ENCODE measurements at regions not wholly inside any gene's neighbourhood (a gene's known extent, or its start where the extent isn't known, plus 50 kb on each side); places are given as distances from the start of the nearest gene placed in this dataset.
"Not testable (repeated sequence)": the region's sequence is repeated elsewhere in the genome, so short reads cannot be mapped to it uniquely, and the experiment has no call there.

DNA sequence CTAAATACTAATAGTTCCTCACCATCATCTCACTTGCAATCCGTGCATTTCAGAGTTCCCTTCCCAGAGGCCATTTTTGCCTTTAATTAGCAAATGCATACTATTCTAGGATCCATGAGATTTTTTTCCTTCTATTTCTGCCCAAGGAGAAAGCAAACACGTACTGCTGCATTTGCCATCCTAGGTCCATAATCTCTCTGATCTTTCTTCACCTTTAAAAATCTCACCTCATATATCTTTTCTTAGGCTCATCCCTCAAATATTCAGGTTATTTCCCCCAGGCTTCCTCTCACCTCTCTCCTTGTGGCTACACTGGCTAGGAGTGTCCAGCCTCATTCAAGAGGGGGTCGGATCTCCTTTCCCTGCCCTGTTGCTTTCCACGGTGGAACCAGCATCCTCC lies 338.6 kb downstream of the SETD4 start:
- TF ChIP-seq, protein P1, sequence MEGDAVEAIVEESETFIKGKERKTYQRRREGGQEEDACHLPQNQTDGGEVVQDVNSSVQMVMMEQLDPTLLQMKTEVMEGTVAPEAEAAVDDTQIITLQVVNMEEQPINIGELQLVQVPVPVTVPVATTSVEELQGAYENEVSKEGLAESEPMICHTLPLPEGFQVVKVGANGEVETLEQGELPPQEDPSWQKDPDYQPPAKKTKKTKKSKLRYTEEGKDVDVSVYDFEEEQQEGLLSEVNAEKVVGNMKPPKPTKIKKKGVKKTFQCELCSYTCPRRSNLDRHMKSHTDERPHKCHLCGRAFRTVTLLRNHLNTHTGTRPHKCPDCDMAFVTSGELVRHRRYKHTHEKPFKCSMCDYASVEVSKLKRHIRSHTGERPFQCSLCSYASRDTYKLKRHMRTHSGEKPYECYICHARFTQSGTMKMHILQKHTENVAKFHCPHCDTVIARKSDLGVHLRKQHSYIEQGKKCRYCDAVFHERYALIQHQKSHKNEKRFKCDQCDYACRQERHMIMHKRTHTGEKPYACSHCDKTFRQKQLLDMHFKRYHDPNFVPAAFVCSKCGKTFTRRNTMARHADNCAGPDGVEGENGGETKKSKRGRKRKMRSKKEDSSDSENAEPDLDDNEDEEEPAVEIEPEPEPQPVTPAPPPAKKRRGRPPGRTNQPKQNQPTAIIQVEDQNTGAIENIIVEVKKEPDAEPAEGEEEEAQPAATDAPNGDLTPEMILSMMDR (IDR thresholded peaks at IDR 0.05; ENCODE audit: low read depth, low read length, missing control alignments): no peak
- no peak for DNase-seq (ENCODE audit: extremely low read depth, low read depth)
- no peak overlapping the region for H3K4me3 ChIP-seq (replicated peaks; ENCODE audit: low read depth, low read length)

DNA sequence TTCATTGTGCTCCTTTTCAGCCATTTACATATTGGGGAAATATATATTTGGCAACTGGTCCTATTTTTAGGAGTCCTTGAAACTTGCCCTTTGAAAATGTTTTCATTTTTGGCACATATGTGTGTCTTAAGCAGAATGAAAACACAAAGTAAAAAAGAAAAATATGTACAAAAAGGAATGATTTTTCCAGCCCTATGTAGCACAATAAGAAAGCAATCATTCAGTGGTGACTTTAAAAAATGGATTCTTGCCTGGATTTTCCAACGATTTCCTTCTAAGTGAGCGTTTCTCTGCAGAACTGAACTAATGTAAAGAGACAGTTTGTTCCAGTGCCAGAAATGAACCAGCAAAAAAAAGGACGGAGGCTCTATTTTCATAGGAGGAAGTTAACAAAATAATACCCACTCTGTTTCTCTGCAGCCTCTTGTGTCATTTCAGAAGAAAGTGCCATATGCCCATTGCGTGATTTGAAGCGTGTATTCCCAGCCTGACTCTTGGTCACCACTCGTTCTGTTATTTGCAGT lies 340.1 kb downstream of the SETD4 start:
- TF ChIP-seq, protein P1 (IDR thresholded peaks at IDR 0.05; ENCODE audit: low read depth, low read length, missing control alignments): no peak
- no peak for DNase-seq (ENCODE audit: extremely low read depth, low read depth)
- H3K4me3 ChIP-seq (replicated peaks; ENCODE audit: low read depth, low read length): no peak overlapping the region

DNA sequence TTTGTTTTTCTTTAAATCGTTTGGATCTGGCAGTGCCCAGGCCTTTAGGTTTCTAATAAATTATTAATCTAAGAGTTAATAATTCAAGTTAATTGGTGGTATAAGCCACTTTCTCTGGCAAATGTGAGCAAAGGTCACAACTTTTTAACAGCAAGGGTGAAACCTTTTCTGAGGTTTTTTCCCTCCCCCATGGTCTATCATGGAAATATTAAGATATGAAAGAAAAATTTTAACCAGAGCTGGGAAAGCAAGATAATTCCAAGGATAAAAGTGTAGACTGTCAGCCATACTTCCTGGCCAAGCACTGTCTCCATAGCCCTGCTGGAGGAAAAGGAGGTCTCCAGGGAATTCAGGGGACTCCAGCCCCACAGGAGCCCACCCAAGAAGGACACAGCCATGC lies 341.2 kb downstream of the SETD4 start:
- H3K4me3 ChIP-seq (replicated peaks; ENCODE audit: low read depth, low read length): no peak overlapping the region
- DNase-seq (ENCODE audit: extremely low read depth, low read depth): no peak
- TF ChIP-seq, protein P1 (IDR thresholded peaks at IDR 0.05; ENCODE audit: low read depth, low read length, missing control alignments): no peak

DNA sequence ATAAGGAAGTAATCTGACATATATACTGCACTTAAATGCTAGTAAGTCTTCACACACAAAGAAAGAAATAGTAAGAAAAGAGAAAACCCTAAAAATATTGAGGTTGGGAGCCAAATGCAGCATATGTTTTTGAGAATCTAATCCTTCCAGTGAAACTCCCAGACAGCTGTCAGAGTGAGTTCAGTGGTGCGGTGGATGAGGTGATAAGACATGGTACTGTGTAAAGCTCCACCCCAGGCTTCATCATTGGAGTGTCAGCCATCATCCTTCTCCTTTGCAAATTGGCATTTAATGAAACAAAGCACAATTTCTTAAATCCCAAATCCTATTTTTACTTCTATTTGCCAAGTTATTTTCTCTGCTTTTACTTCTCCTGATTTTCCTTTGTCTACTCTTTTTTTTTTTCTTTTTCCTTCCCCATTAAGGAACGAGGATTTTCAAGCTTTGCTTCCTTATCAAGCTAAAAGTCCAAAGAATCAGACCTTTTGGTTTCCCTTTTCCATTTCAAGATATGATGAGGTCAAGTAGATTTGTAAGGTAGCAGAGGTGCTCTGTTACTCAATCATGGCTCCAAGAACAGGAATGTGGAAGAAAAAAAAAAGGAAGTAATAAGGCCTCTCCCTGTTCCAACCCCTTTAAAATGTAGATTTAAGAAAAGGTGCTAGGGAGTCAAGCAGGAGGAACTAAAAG lies 343.3 kb downstream of the SETD4 start:
- TF ChIP-seq, protein P1 (IDR thresholded peaks at IDR 0.05; ENCODE audit: low read depth, low read length, missing control alignments): no peak
- DNase-seq (ENCODE audit: extremely low read depth, low read depth): no peak
- H3K4me3 ChIP-seq (replicated peaks; ENCODE audit: low read depth, low read length): no peak overlapping the region

DNA sequence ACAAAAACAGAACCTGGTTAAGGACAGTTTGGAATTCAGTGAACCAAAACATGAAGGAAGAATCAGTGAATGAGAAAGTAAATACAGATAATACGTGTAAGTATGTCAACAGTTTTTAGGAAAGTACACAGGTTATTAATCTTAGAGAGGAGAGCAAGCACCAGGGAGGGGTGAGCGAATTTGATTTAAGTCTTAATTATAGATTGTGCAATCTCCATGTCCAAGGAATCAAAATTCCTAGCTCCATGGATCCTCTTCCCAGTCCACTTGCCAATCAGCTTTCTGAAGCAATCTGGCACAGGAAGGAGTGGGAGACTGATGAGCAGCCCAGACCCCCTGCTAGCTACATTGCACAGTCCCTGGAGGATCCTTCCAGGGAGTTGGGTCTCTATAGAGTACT lies 346.4 kb downstream of the SETD4 start:
- no peak for DNase-seq (ENCODE audit: extremely low read depth, low read depth)
- H3K4me3 ChIP-seq (replicated peaks; ENCODE audit: low read depth, low read length): no peak overlapping the region
- TF ChIP-seq, protein P1 (IDR thresholded peaks at IDR 0.05; ENCODE audit: low read depth, low read length, missing control alignments): no peak

DNA sequence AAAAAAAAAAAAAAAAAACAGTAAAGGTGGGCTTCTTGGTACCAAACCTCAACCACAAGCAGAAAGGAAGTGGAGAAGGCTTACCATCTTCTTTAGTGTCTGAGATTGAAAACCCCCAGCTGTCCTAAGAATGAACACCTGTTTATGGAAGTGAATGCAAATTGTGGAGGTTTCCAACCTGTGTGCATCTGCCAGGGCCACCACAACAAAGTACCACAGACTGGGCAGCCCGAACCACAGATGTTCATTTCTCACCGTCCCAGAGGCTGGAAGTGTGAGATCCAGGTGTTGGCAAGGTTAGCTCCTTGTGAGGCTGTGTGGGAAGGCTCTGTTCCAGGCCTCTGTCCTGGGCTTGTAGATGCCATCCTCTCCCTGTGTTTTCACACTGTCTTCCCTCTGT lies 348.7 kb downstream of the SETD4 start:
- no peak overlapping the region for H3K4me3 ChIP-seq (replicated peaks; ENCODE audit: low read depth, low read length)
- no peak for DNase-seq (ENCODE audit: extremely low read depth, low read depth)
- TF ChIP-seq, protein P1 (IDR thresholded peaks at IDR 0.05; ENCODE audit: low read depth, low read length, missing control alignments): no peak

DNA sequence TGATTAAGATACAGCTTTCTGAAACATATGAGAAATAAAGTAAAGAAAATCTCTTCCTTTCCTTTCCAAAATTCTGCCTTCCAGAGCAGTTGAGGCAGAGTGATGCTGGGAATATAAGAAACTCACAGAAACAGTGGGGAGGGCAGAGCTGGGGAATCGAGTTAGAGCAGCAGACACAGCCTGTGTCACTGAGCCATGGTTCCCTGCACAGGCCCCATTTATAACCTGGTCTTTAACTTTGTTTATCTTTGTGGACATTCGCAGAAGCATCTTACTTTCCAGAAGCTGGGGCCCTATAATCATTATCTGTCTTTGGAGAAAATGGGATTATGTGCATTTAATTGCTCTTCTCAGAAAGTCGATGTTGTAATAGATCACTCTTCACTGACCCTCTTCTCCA lies 349.1 kb downstream of the SETD4 start:
- DNase-seq (ENCODE audit: extremely low read depth, low read depth): no peak
- H3K4me3 ChIP-seq (replicated peaks; ENCODE audit: low read depth, low read length): no peak overlapping the region
- TF ChIP-seq, protein P1 (IDR thresholded peaks at IDR 0.05; ENCODE audit: low read depth, low read length, missing control alignments): no peak

DNA sequence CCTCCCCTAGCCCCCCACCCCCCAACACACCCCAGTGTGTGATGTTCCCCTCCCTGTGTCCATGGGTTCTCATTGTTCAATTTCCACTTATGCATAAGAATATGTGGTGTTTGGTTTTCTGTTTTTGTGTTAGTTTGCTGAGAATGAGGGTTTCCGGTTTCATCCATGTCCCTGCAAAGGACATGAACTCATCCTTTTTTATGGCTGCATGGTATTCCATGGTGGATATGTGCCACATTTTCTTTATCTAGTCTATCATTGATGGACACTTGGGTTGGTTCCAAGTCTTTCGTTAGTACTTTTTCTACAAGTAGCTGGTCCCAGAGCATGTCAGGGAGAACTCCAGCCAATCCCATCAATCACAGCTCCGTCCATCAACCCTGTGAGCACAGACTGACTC lies 350.3 kb downstream of the SETD4 start:
- not testable (repeated sequence) for DNase-seq (ENCODE audit: extremely low read depth, low read depth); H3K4me3 ChIP-seq (replicated peaks; ENCODE audit: low read depth, low read length)

All from HFF-Myc (cell line).